ENCODE measurements at regions not wholly inside any gene's neighbourhood (a gene's known extent, or its start where the extent isn't known, plus 50 kb on each side); places are given as distances from the start of the nearest gene placed in this dataset.

- DNase-seq = no peak
These were observed 146.6 kb upstream of the WNT4 start for GRCh38 chr1:22289307-22289995.

- DNase-seq = no peak
These were observed 147.3 kb upstream of the WNT4 start for GRCh38 chr1:22290157-22290556.

GRCh38 chr1:22290611-22291010, 147.7 kb upstream of the WNT4 start:
- no peak for DNase-seq

GRCh38 chr1:22291057-22291456, 148.2 kb upstream of the WNT4 start:
- no peak for DNase-seq

GRCh38 chr1:22291494-22291893, 148.6 kb upstream of the WNT4 start:
- no peak for DNase-seq

- no peak for DNase-seq
These were observed 149.3 kb upstream of the WNT4 start for GRCh38 chr1:22292011-22292788.

- DNase-seq = no peak
These were observed 152.5 kb upstream of the WNT4 start for GRCh38 chr1:22295396-22295795.

- no peak for DNase-seq
These were observed 153.0 kb upstream of the WNT4 start for GRCh38 chr1:22295856-22296255.

GRCh38 chr1:22296701-22297591, 154.0 kb upstream of the WNT4 start:
- peak; percentile 74 for DNase-seq

- DNase-seq = no peak
These were observed 153.7 kb upstream of the ZBTB40 start for GRCh38 chr1:22297999-22298398.

GRCh38 chr1:22303816-22304215, 147.8 kb upstream of the ZBTB40 start:
- DNase-seq = no peak

- no peak for DNase-seq
These were observed 142.1 kb upstream of the ZBTB40 start for GRCh38 chr1:22309572-22309971.

- no peak for DNase-seq
These were observed 140.2 kb upstream of the ZBTB40 start for GRCh38 chr1:22311461-22311860.

GRCh38 chr1:22313321-22313720, 138.3 kb upstream of the ZBTB40 start:
- no peak for DNase-seq

GRCh38 chr1:22314706-22315105, 136.9 kb upstream of the ZBTB40 start:
- DNase-seq = no peak

- DNase-seq = no peak
These were observed 136.2 kb upstream of the ZBTB40 start for GRCh38 chr1:22315315-22316078.

- DNase-seq = peak; percentile 33
These were observed 134.3 kb upstream of the ZBTB40 start for GRCh38 chr1:22317231-22317919.

- no peak for DNase-seq
These were observed 133.8 kb upstream of the ZBTB40 start for GRCh38 chr1:22317920-22318243.

- DNase-seq = no peak
These were observed 133.2 kb upstream of the ZBTB40 start for GRCh38 chr1:22318279-22318981.

- no peak for DNase-seq
These were observed 132.0 kb upstream of the ZBTB40 start for GRCh38 chr1:22319608-22320007.

GRCh38 chr1:22320587-22321344, 130.9 kb upstream of the ZBTB40 start:
- no peak for DNase-seq
